Ovary (tissue), 7 donors: ENCODE measurements at regions not wholly inside any gene's neighbourhood (a gene's known extent, or its start where the extent isn't known, plus 50 kb on each side); places are given as distances from the start of the nearest gene placed in this dataset.

Experiments used
- DNase-seq, 5 donors: peaks; one replicate each; pipeline ENCODE4 v3.0.0-alpha.2; 2019 to 2020
- H3K27ac ChIP-seq, 2 donors: fragments of 200-600 bp; one replicate each; pipeline versions ENCODE4 v1.5.1 to v1.8.0; 2019 to 2022
- H3K27me3 ChIP-seq: fragments of 200-600 bp; one replicate; pipeline ENCODE4 v1.8.0; 2022
- H3K36me3 ChIP-seq: fragments of 200-600 bp; sonication (generic); one replicate; pipeline ENCODE4 v1.5.1; 2019
- H3K4me1 ChIP-seq: one replicate; pipeline ENCODE4 v1.8.1; 2013; ENCODE audit warnings: mild to moderate bottlenecking, moderate library complexity; ENCODE audit not compliant: insufficient read depth
- H3K4me3 ChIP-seq: fragments of 200-600 bp; sonication (generic); one replicate; pipeline ENCODE4 v1.5.1; 2017
- H3K9me3 ChIP-seq, 2 donors: fragments of 200-600 bp in 1 of 2; sonication (generic) in 1 of 2; one replicate each; pipeline versions ENCODE4 v1.5.1 to v1.8.1; 2013 to 2019; ENCODE audit warnings: mild to moderate bottlenecking in 1 of 2, moderate library complexity in 1 of 2
- CTCF ChIP-seq, 3 donors: fragments of 450-650 bp in 2 of 3; fragments of 200-600 bp in 1 of 3; IDR thresholded peaks; one replicate each; pipeline versions ENCODE4 v1.5.1 to v1.8.0; 2016 to 2022; ENCODE audit warnings: antibody characterized with exemption in 3 of 3, mild to moderate bottlenecking in 1 of 3
- EP300 ChIP-seq: sonication (generic); formaldehyde crosslinking; IDR thresholded peaks from one replicate; pipeline ENCODE4 v1.6.1; 2017; ENCODE audit warnings: antibody characterized with exemption
- POLR2A ChIP-seq: fragments of 450-650 bp; IDR thresholded peaks from one replicate; pipeline ENCODE4 v1.6.1; 2017; ENCODE audit warnings: antibody characterized with exemption, mild to moderate bottlenecking, moderate library complexity
- WGBS, 3 donors: extraction: QIAGEN DNeasy Blood & Tissue Kit in 1 of 3; methylation state at CpG; one replicate each; pipeline versions ENCODE4 v1.1.5 to v1.1.7; 2013 to 2017; 5-methylcytosine and 5-hydroxymethylcytosine counted together
- intact Hi-C, 4 donors: fragments of 100-400 bp; cut with DNase I; formaldehyde crosslinking; loops; one replicate each; pipeline versions ENCODE4 v1.11.0 to v1.15.1; 2022 to 2023
- donor health status: DM: no; HTN: no; CAD: no; lungs with moderate emphysema.
- donor health status: DM: no; HTN: no; CAD: no.
- donor health status: Bipolar disorder and iron deficiency.
- donor health status: DM: no; HTN: no; CAD: no.
- donor health status: DM: yes; HTN: yes; CAD: no.

GRCh38 chr13:24612726-24613125 lies 67.5 kb upstream of the ATP12A start:
- no peak for DNase-seq
- WGBS, 3 donors: 94 to 96% (median 95%) methylated on average over 9 of the region's 9 CpGs
- H3K27ac ChIP-seq: no peak overlapping the region
- H3K4me1 ChIP-seq: no peaks in the 10 kb centered on the region
- intact Hi-C loops: no loop called here
- no peak overlapping the region for H3K4me3 ChIP-seq
- no peaks in the 10 kb centered on the region for H3K36me3 ChIP-seq
- H3K27me3 ChIP-seq: no peaks in the 10 kb centered on the region
- H3K9me3 ChIP-seq: no peaks in the 10 kb centered on the region
- TF ChIP-seq EP300 (no peak), POLR2A (no peak)

GRCh38 chr13:24613128-24613527 lies 67.1 kb upstream of the ATP12A start:
- Histone ChIP-seq H3K36me3 (no peaks in the 10 kb centered on the region), H3K27me3 (no peaks in the 10 kb centered on the region), H3K4me1 (no peaks in the 10 kb centered on the region), H3K27ac (no peak overlapping the region), H3K4me3 (no peak overlapping the region), H3K9me3 (no peaks in the 10 kb centered on the region)
- WGBS, 3 donors: 92 to 95% (median 94%) methylated on average over 3 of the region's 3 CpGs
- TF ChIP-seq CTCF (IDR thresholded peaks at IDR 0.05): no peak
- no peak for TF ChIP-seq EP300
- no peak for TF ChIP-seq POLR2A
- intact Hi-C loops: no loop called here
- no peak for DNase-seq

DNA sequence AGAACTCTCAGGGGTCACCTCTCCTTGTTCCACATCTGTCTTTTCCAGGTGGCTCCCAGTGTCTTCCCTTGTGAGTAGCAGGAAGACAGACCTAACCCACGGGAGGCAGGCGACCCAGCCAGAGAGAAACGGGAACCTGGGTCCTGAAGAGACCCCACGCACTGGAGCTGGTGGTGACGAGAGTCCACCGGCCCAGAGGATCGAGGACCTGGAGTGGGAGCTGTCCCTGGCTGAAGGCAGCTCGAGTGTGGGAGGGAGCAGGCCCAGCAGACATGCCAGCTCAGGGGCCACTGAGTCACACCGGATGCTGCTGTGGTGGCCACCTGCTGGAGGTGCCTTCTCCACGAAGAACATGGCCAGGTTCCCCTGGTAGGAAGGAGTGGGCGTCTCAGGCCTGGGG lies 66.5 kb upstream of the ATP12A start:
- 71 to 86% (median 80%) methylated on average over 11 of the region's 11 CpGs for WGBS, 3 donors
- H3K4me1 ChIP-seq: no peaks in the 10 kb centered on the region
- no peak for DNase-seq
- no peaks in the 10 kb centered on the region for H3K27me3 ChIP-seq
- no peaks in the 10 kb centered on the region for H3K9me3 ChIP-seq
- intact Hi-C loops: no loop called here
- H3K36me3 ChIP-seq: no peaks in the 10 kb centered on the region
- TF ChIP-seq EP300 (no peak), POLR2A (no peak), CTCF (IDR thresholded peaks at IDR 0.05) (no peak)
- no peak overlapping the region for H3K27ac ChIP-seq
- no peak overlapping the region for H3K4me3 ChIP-seq

- Histone ChIP-seq H3K4me1 (no peaks in the 10 kb centered on the region), H3K27ac (no peak overlapping the region), H3K9me3 (no peaks in the 10 kb centered on the region), H3K4me3 (no peak overlapping the region), H3K27me3 (no peaks in the 10 kb centered on the region), H3K36me3 (no peaks in the 10 kb centered on the region)
- WGBS, 3 donors: 91 to 92% (median 92%) methylated on average over 15 of the region's 15 CpGs
- no peak for DNase-seq
- intact Hi-C loops: no loop called here
- TF ChIP-seq EP300: no peak
- TF ChIP-seq POLR2A: no peak
- TF ChIP-seq CTCF (IDR thresholded peaks at IDR 0.05): no peak
Observed at GRCh38 chr13:24614306-24615080, 65.7 kb upstream of the ATP12A start.

DNA sequence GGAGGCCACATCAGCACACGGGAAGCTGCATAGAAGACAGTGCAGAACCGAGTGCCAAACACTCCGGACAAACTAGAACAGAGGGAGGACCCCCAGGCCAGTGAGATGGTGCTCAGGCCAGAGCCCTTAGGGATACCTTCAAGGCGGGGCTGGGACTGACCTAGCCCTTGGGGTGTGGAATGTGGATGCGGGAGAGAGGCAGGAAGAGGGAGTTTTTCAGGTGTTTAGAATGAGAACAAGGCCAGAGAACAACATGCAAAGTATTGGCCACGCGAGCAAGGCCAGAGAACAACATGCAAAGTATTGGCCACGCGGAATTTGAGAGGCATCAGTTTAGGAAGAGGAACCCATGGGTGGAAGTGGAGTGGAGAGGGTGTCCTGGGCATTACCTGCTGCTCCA lies 65.1 kb upstream of the ATP12A start:
- no peaks in the 10 kb centered on the region for H3K27me3 ChIP-seq
- no peak for TF ChIP-seq CTCF (IDR thresholded peaks at IDR 0.05)
- TF ChIP-seq EP300: no peak
- TF ChIP-seq POLR2A: no peak
- H3K4me3 ChIP-seq: no peak overlapping the region
- DNase-seq: no peak
- H3K9me3 ChIP-seq: no peaks in the 10 kb centered on the region
- no peaks in the 10 kb centered on the region for H3K36me3 ChIP-seq
- no peak overlapping the region for H3K27ac ChIP-seq
- no peaks in the 10 kb centered on the region for H3K4me1 ChIP-seq
- WGBS, 3 donors: 91 to 93% (median 91%) methylated on average over 9 of the region's 9 CpGs
- intact Hi-C loops: no loop called here
